IPS-15b (cell line): ENCODE measurements at regions not wholly inside any gene's neighbourhood (a gene's known extent, or its start where the extent isn't known, plus 50 kb on each side); places are given as distances from the start of the nearest gene placed in this dataset.

Experiments used
- H3K27me3 ChIP-seq: one replicate; pipeline ENCODE4 v1.6.1; 2013; ENCODE audit warnings: low read length; ENCODE audit not compliant: control insufficient read depth, insufficient read depth
- H3K36me3 ChIP-seq: one replicate; pipeline ENCODE4 v1.6.1; 2013; ENCODE audit warnings: low read length; ENCODE audit not compliant: control insufficient read depth, insufficient read depth
- H3K4me1 ChIP-seq: one replicate; pipeline ENCODE4 v1.6.1; 2013; ENCODE audit warnings: mild to moderate bottlenecking, low read length; ENCODE audit not compliant: control insufficient read depth, insufficient read depth
- H3K4me3 ChIP-seq: one replicate; pipeline ENCODE4 v1.5.1; 2013; ENCODE audit warnings: low read depth, low read length
- H3K9ac ChIP-seq: one replicate; pipeline ENCODE4 v1.6.1; 2013; ENCODE audit warnings: low read depth, mild to moderate bottlenecking, low read length
- H3K9me3 ChIP-seq: one replicate; pipeline ENCODE4 v1.6.1; 2013; ENCODE audit warnings: mild to moderate bottlenecking, low read length; ENCODE audit not compliant: control insufficient read depth, insufficient read depth

DNA sequence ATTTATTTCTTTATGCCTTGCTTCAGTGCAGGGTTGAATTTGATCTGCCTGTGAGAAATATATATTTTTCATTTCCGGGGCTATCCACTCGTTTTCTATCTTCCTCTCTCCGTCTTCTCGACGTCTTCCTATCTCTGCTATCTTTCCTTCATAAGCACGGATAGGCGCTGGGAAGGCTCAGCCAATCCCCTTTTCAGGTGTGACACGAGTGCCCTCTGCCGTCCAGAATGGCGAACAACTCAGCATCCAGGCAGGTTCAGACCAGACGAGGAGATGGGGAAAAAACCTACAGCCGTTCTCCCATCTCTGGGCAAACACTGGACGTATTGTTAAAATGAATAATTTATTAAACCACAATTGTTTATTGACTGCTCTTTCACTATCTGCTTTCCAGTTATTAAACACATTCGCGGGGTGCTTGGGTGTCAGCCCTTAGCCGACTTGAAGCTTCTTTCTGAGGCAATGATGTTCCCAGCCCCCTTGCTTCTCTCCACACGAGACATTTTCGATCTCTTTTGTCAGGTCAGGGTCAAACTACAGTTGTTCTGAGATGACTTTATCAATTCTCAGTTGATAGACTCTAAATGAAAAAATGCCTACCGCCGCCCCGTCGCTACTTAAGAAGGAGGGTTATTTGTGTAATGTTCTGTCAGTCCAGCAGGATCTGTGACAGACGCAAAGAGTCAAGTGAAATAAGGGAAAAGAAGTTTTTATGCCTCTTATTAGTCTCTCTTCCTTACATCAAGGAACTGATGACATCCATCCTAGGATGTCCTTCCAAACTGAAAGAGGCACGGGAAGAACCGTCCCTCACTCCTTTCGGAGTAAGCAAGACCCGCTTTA lies 96.3 kb upstream of the NOCT start:
- Histone ChIP-seq H3K4me3 (no peak overlapping the region), H3K4me1 (peaks cover 3% of the 10 kb centered on the region), H3K9ac (no peak overlapping the region), H3K9me3 (no peaks in the 10 kb centered on the region), H3K36me3 (no peaks in the 10 kb centered on the region), H3K27me3 (no peaks in the 10 kb centered on the region)

DNA sequence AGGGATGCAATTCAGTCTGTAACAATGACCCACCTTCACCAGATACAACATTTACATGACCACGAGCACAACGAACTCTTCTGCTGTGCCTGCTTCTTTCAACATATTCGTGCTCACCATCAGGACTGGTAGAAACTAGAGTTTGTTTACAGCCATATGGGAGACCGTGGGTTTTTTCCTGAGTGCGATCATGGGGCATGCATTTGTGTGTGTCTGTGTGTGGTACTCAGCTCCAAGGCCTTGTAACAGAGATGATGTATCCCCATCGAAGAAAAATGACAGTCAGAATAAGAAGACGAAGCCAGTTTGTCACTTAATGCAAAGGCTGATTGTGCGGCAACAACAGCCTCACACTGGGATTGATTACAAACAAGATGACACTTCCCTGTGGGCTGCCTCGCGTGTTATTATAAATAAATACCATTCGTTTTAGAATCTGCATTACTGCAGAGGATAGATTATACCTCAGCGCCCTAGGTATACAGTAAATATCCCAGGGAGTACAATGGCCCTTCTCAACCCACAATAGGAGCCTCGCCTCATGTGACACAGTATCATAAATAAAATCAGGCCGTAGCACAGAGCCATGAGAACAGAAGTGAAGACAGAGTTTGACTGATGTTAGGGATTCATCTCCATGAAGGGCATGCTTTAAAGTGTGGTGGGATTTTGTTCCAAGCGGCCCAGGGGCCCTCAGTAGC lies 97.3 kb upstream of the NOCT start:
- Histone ChIP-seq H3K9ac (no peak overlapping the region), H3K4me1 (peaks cover 3% of the 10 kb centered on the region), H3K9me3 (no peaks in the 10 kb centered on the region), H3K27me3 (no peaks in the 10 kb centered on the region), H3K36me3 (no peaks in the 10 kb centered on the region), H3K4me3 (no peak overlapping the region)

DNA sequence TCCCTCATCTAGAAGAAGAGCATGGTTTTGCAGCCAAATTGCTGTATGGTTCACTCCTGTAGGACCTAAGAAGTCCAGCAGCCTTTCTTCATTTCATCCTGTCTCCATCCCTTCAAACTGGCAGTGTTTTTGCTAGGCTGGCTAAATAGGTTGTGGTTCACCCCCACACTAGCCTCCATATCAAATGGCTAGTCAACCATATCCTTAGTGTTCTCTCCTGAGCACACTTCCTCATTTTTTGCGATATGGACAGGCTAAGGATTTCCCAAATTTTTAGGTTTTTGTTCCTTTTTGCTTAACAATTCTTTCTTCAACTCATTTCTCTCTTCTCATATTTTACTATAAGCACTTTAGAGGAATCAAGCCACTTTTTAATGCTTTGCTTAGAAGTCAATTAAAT lies 98.8 kb upstream of the NOCT start:
- Histone ChIP-seq H3K4me1 (peaks cover 3% of the 10 kb centered on the region), H3K9me3 (no peaks in the 10 kb centered on the region), H3K27me3 (no peaks in the 10 kb centered on the region), H3K4me3 (no peak overlapping the region), H3K9ac (no peak overlapping the region), H3K36me3 (no peaks in the 10 kb centered on the region)

DNA sequence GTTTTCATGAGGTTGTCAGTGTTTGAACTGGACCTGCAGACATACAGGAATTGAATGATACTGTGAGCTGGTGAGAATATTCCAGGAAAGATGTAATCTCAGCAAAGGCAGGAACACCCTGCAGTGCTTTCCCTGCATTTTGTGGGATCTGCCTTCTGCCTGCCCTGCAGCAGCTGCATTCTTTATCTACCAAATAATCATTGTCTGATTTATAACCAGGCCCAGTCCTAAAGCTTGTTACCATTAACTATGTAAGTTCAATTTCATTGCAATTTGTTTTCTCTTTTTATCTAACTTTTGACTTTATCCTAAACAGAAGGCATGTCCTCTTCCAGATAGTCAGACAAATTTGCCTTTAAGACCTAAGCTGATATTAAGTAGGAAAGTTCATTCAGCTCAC lies 99.8 kb upstream of the NOCT start:
- no peak overlapping the region for H3K9ac ChIP-seq

GRCh38 chr4:138912704-138913340 lies 102.8 kb upstream of the NOCT start:
- Histone ChIP-seq H3K9me3 (no peaks in the 10 kb centered on the region), H3K4me3 (no peak overlapping the region), H3K36me3 (no peaks in the 10 kb centered on the region), H3K4me1 (peaks cover 7% of the 10 kb centered on the region), H3K27me3 (no peaks in the 10 kb centered on the region), H3K9ac (no peak overlapping the region)

More for the DNA sequence above, 99.8 kb upstream of the NOCT start:
- H3K27me3 ChIP-seq, result no peaks in the 10 kb centered on the region
- H3K4me1 ChIP-seq, result peaks cover 3% of the 10 kb centered on the region
- no peak overlapping the region for H3K4me3 ChIP-seq
- H3K36me3 ChIP-seq, result no peaks in the 10 kb centered on the region
- H3K9me3 ChIP-seq, result no peaks in the 10 kb centered on the region

- Histone ChIP-seq H3K4me3 (no peak overlapping the region), H3K27me3 (no peaks in the 10 kb centered on the region), H3K9ac (no peak overlapping the region), H3K36me3 (no peaks in the 10 kb centered on the region), H3K4me1 (peaks cover 7% of the 10 kb centered on the region), H3K9me3 (no peaks in the 10 kb centered on the region)
Measured at GRCh38 chr4:138911909-138912703, 103.5 kb upstream of the NOCT start.

DNA sequence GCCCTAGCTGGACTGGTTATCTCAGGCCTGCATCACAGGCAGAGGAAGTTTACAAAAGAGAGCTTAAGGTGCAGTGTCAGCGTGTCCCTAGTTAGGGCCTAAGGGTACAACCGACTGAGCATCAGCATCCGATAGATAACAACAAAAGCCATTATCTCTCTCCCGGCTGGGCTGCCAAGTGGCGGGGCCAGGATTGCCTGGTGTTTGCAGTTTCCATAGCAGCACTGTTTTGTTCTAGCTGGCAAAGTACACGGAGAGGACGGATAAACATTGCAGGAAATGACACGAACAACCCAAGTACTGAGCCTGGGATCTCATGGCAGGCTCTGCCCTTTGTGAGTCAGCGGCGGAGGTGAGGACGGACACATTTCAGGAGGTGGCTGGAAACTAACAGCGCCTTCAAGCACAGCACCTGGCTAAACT lies 104.7 kb upstream of the NOCT start:
- no peak overlapping the region for H3K9ac ChIP-seq
- H3K4me1 ChIP-seq, result peaks cover 7% of the 10 kb centered on the region
- no peaks in the 10 kb centered on the region for H3K36me3 ChIP-seq
- H3K27me3 ChIP-seq, result no peaks in the 10 kb centered on the region
- H3K9me3 ChIP-seq, result no peaks in the 10 kb centered on the region
- H3K4me3 ChIP-seq, result no peak overlapping the region

DNA sequence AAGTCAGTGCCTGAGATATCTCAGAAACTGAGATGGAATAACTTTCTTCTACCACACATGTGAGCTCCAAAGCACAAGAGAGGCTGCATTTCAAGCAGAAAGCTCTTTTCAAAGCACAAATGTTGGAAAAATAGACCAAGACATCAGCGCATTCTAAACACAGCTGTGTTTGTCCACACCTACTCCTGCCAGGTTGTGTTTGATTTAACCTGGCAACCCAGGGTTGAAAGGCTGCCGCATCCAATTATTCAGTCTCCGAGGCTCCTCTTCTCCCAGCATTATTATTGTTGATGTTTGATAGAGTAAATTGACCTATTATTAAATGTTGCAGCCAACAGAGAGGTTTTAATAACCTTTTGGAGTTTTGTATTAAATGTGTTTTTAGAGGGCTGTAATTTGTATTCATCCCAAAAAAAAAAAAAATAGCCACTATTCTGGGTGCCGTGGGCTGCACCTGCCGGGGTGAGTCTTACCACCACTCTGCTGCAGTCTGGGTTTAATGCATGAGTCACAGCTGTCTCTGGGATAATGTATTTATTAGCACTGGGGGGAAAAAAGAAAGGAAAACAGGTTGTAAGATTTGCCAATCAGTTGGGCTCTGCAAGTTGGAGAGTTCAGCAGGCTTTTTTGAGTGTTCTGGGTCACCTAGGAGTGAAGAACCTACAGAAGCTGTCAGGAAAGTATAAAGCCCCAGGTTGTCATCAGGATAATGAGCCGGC lies 105.2 kb upstream of the NOCT start:
- H3K36me3 ChIP-seq, result no peaks in the 10 kb centered on the region
- H3K9ac ChIP-seq, result no peak overlapping the region
- no peaks in the 10 kb centered on the region for H3K9me3 ChIP-seq
- H3K4me1 ChIP-seq, result peaks cover 7% of the 10 kb centered on the region
- H3K4me3 ChIP-seq, result no peak overlapping the region
- no peaks in the 10 kb centered on the region for H3K27me3 ChIP-seq

- Histone ChIP-seq H3K4me3 (no peak overlapping the region), H3K9me3 (no peaks in the 10 kb centered on the region), H3K9ac (no peak overlapping the region), H3K36me3 (no peaks in the 10 kb centered on the region), H3K4me1 (peaks cover 7% of the 10 kb centered on the region), H3K27me3 (no peaks in the 10 kb centered on the region)
Measured at GRCh38 chr4:138909587-138909986, 106.0 kb upstream of the NOCT start.

DNA sequence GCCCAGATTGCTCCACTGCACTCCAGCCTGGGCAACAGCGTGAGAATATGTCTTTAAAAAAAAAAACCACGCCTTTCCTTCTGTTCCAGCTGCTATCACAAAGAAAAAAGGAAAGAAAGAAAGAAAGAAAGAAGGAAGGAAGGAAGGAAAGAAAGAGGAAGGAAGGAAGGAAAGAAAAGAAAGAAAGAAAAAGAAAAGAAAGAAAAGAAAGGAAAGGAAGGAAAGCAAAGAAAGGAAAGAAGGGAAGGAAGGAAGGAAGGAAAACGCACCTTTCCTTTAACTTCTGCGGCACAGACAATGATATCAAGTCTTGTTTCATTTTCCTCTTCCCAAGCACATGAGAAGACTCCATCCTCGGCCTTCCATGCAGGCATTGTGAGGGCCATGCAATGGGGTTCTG lies 107.4 kb upstream of the NOCT start:
- Histone ChIP-seq H3K4me3 (no peak overlapping the region), H3K36me3 (no peaks in the 10 kb centered on the region), H3K9me3 (no peaks in the 10 kb centered on the region), H3K27me3 (no peaks in the 10 kb centered on the region), H3K4me1 (peaks cover 7% of the 10 kb centered on the region), H3K9ac (no peak overlapping the region)

DNA sequence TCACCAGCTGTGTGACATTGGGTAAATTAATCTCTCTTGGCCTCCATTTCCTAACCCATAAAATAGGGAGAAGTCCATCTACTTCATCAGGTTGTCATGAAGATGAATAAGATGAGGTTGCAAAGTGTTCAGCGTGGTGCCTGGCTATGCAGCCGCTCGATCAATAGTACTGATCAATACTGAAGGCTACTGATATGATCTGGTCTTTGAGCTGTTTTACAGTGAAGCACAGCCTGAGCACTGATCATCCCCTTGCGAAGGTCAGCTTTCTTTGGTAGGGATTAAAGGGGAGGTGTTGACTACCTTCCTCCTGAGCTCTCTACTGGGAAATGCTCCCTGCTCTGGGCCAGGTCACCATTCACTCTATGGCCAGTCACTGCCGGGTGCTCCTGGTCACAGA lies 108.4 kb upstream of the NOCT start:
- no peaks in the 10 kb centered on the region for H3K36me3 ChIP-seq

More for the DNA sequence above, 108.4 kb upstream of the NOCT start:
- peaks cover 7% of the 10 kb centered on the region for H3K4me1 ChIP-seq
- H3K9ac ChIP-seq, result no peak overlapping the region
- no peaks in the 10 kb centered on the region for H3K9me3 ChIP-seq
- H3K4me3 ChIP-seq, result no peak overlapping the region
- H3K27me3 ChIP-seq, result no peaks in the 10 kb centered on the region
